ENCODE measurements at regions not wholly inside any gene's neighbourhood (a gene's known extent, or its start where the extent isn't known, plus 50 kb on each side); places are given as distances from the start of the nearest gene placed in this dataset.
A peak's percentile ranks its signal among the peaks of the same experiment; 100 is the strongest.

- no peak for DNase-seq (ENCODE audit: low read depth)
- TF ChIP-seq CTCF (IDR thresholded peaks at IDR 0.05; ENCODE audit: insufficient read depth, low read depth, low read length): no peak
- no peak overlapping the region for H3K4me3 ChIP-seq (ENCODE audit: low read depth, low read length)
Measured at GRCh38 chr7:13333371-13333770, 645.9 kb downstream of the ARL4A start.

- H3K4me3 ChIP-seq (ENCODE audit: low read depth, low read length): no peak overlapping the region
- TF ChIP-seq CTCF (IDR thresholded peaks at IDR 0.05; ENCODE audit: insufficient read depth, low read depth, low read length): no peak
- DNase-seq (ENCODE audit: low read depth): peak; percentile 13
Measured at GRCh38 chr7:13336227-13336626, 648.8 kb downstream of the ARL4A start.

GRCh38 chr7:13352677-13353076 is 636.8 kb downstream of the ETV1 start:
- TF ChIP-seq CTCF (IDR thresholded peaks at IDR 0.05; ENCODE audit: insufficient read depth, low read depth, low read length): no peak
- no peak overlapping the region for H3K4me3 ChIP-seq (ENCODE audit: low read depth, low read length)
- DNase-seq (ENCODE audit: low read depth): no peak

- H3K4me3 ChIP-seq (ENCODE audit: low read depth, low read length): no peak overlapping the region
- DNase-seq (ENCODE audit: low read depth): no peak
- TF ChIP-seq CTCF (IDR thresholded peaks at IDR 0.05; ENCODE audit: insufficient read depth, low read depth, low read length): no peak
Measured at GRCh38 chr7:13359656-13360055, 629.8 kb downstream of the ETV1 start.

- no peak for TF ChIP-seq CTCF (IDR thresholded peaks at IDR 0.05; ENCODE audit: insufficient read depth, low read depth, low read length)
- no peak for DNase-seq (ENCODE audit: low read depth)
Measured at GRCh38 chr7:13386741-13387140, 602.7 kb downstream of the ETV1 start.

GRCh38 chr7:13407911-13408310 is 581.6 kb downstream of the ETV1 start:
- TF ChIP-seq CTCF (IDR thresholded peaks at IDR 0.05; ENCODE audit: insufficient read depth, low read depth, low read length): no peak
- H3K4me3 ChIP-seq (ENCODE audit: low read depth, low read length): no peak overlapping the region
- DNase-seq (ENCODE audit: low read depth): no peak

More at GRCh38 chr7:13386741-13387140, 602.7 kb downstream of the ETV1 start:
- H3K4me3 ChIP-seq (ENCODE audit: low read depth, low read length): no peak overlapping the region

- no peak overlapping the region for H3K4me3 ChIP-seq (ENCODE audit: low read depth, low read length)
- no peak for TF ChIP-seq CTCF (IDR thresholded peaks at IDR 0.05; ENCODE audit: insufficient read depth, low read depth, low read length)
- DNase-seq (ENCODE audit: low read depth): no peak
Measured at GRCh38 chr7:13411151-13411550, 578.3 kb downstream of the ETV1 start.
